ENCODE measurements at regions not wholly inside any gene's neighbourhood (a gene's known extent, or its start where the extent isn't known, plus 50 kb on each side); places are given as distances from the start of the nearest gene placed in this dataset.

DNA sequence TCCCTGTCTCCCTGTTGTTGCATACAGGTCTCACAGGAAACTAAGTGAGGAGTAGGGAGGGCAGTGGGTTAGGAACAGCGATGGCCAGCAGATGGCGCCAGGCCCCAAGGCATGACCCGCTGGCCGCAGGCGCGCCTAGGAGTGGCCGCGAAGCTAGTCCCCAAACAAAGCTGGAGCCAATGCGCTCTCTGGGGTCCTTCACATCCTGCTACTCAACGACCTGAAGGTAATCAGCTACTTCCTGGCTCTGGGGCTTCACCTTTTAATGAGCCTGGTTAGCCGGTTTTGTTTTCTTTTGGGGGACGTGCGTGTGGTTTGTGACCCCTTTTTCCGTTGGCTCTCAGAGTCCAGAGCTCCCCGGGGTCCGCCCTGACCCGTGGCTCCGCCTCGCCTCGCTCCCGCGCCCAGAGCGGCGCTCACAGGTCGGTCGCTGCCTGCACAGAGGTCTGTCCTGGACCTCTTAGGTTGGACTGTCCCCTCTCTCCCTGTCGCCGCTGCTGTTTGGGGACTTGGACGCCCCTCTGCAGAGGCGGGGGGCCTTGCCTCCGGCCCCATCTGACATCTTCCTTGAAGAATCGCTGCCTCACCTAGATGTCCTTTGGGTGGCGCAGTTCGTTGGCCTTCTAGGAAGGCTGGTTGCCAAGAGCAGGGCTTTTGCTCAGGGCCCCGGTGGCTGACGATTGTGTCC lies 62.2 kb upstream of the GTF3A start (continued):
- no peak for TF ChIP-seq E2F1 (CRISPR knock-in tag; IDR thresholded peaks at IDR 0.05)
- no peak; the same call in 1 of the 2 replicates for TF ChIP-seq PRDM10 (CRISPR knock-in tag; IDR thresholded peaks at IDR 0.05; ENCODE audit: low read depth)
- no peak for TF ChIP-seq ZNF160 (CRISPR knock-in tag; IDR thresholded peaks at IDR 0.05)
- TF ChIP-seq GATA4 (IDR thresholded peaks at IDR 0.05; ENCODE audit: borderline replicate concordance, low read depth): no peak
- TF ChIP-seq MEF2D (CRISPR knock-in tag; IDR thresholded peaks at IDR 0.05): no peak
- no peak; the same call in 1 of the 2 replicates for TF ChIP-seq GABPB1 (CRISPR knock-in tag; IDR thresholded peaks at IDR 0.05)
- TF ChIP-seq KLF6 (CRISPR knock-in tag; IDR thresholded peaks at IDR 0.05): no peak
- TF ChIP-seq ZNF451 (CRISPR knock-in tag; IDR thresholded peaks at IDR 0.05): no peak
- TF ChIP-seq IRX3 (CRISPR knock-in tag; IDR thresholded peaks at IDR 0.05; ENCODE audit: borderline replicate concordance, low read depth): no peak
- no peak for TF ChIP-seq ZNF550 (CRISPR knock-in tag; IDR thresholded peaks at IDR 0.05; ENCODE audit: borderline replicate concordance)
- no peak for TF ChIP-seq ZFP36L2 (CRISPR knock-in tag; IDR thresholded peaks at IDR 0.05)
- no peak for TF ChIP-seq NRL (CRISPR knock-in tag; IDR thresholded peaks at IDR 0.05; ENCODE audit: borderline replicate concordance)
- no peak; the same call in 1 of the 2 replicates for TF ChIP-seq NFKB2 (CRISPR knock-in tag; IDR thresholded peaks at IDR 0.05; ENCODE audit: borderline replicate concordance)
- no peak for TF ChIP-seq ZMYM3 (CRISPR knock-in tag; IDR thresholded peaks at IDR 0.05)
- no peak for TF ChIP-seq AGO2 (optimal IDR thresholded peaks at IDR 0.05; ENCODE audit: low read depth, low read length)
- peak; percentile 91 for TF ChIP-seq ZNF800 (CRISPR knock-in tag; IDR thresholded peaks at IDR 0.05)
- no peak for TF ChIP-seq SIN3A (IDR thresholded peaks at IDR 0.05; ENCODE audit: borderline replicate concordance, low read depth, low read length)
- TF ChIP-seq ZNF101 (CRISPR knock-in tag; IDR thresholded peaks at IDR 0.05; ENCODE audit: borderline replicate concordance, low read depth): no peak
- TF ChIP-seq ZNF580 (CRISPR knock-in tag; IDR thresholded peaks at IDR 0.05; ENCODE audit: borderline replicate concordance, low read depth): no peak
- TF ChIP-seq ZNF230 (CRISPR knock-in tag; IDR thresholded peaks at IDR 0.05): no peak
